ENCODE measurements at regions not wholly inside any gene's neighbourhood (a gene's known extent, or its start where the extent isn't known, plus 50 kb on each side); places are given as distances from the start of the nearest gene placed in this dataset.

DNA sequence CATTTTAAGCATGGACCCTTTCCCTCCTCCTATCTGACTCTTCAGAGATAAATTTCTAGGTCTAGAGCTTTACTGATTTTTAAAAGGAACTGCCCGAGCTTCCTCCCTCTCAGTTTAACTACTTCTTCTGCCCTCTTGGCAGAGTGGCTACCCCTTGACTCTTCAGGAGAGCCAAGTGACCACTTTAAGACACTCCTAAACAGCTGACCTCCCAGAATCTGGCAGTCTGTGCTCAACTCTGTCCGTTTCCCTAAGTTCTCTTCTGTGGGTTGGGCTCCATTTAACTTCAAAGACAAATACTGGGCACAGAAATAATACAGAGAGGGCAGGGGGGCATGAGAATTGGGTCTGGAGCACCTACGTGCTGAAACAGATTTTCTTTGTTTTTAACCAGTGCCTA lies 196.3 kb upstream of the FOXD3 start:
- no peaks in the 10 kb centered on the region for H3K27me3 ChIP-seq (ENCODE audit: control insufficient read depth in 3 of 3, insufficient read depth in 3 of 3, low read length in 3 of 3)
- no peaks in the 10 kb centered on the region for H3K4me1 ChIP-seq (ENCODE audit: control insufficient read depth in 3 of 3, insufficient read depth in 3 of 3, low read length in 3 of 3)
- H3K27ac ChIP-seq (ENCODE audit: low read depth, low read length): no peak overlapping the region
- no peak overlapping the region for H3K4me3 ChIP-seq (ENCODE audit: low read length in 3 of 3)
- H3K9ac ChIP-seq (ENCODE audit: low read depth in 1 of 3, low read length in 3 of 3): no peak overlapping the region
- H3K36me3 ChIP-seq (ENCODE audit: control insufficient read depth in 3 of 3, insufficient read depth in 3 of 3, low read length in 3 of 3): no peaks in the 10 kb centered on the region
- H3K9me3 ChIP-seq (ENCODE audit: control insufficient read depth in 3 of 3, low read length in 3 of 3): no peaks in the 10 kb centered on the region

DNA sequence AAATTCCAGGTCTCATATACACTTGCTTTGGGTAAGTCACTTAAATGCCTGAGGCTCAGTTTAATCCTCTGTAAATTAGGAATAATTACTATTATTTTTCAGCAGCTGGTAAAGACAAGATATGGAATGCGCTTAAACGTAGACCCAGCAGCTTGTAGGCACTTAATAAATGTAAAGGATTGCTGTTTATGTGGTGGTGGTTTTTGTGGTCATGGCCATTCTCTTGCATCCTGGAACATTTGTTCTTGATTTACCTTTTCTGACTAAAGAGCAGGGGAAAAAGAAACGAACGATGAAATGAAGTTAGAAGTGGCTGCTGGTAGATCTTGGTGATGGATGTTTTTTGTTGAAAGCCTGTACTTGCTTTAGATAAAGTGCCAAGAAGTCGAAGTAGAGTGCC lies 195.0 kb upstream of the FOXD3 start:
- Histone ChIP-seq H3K4me3 (ENCODE audit: low read length in 3 of 3) (no peak overlapping the region), H3K27me3 (ENCODE audit: control insufficient read depth in 3 of 3, insufficient read depth in 3 of 3, low read length in 3 of 3) (no peaks in the 10 kb centered on the region), H3K9ac (ENCODE audit: low read depth in 1 of 3, low read length in 3 of 3) (no peak overlapping the region), H3K36me3 (ENCODE audit: control insufficient read depth in 3 of 3, insufficient read depth in 3 of 3, low read length in 3 of 3) (no peaks in the 10 kb centered on the region), H3K27ac (ENCODE audit: low read depth, low read length) (no peak overlapping the region), H3K4me1 (ENCODE audit: control insufficient read depth in 3 of 3, insufficient read depth in 3 of 3, low read length in 3 of 3) (no peaks in the 10 kb centered on the region), H3K9me3 (ENCODE audit: control insufficient read depth in 3 of 3, low read length in 3 of 3) (no peaks in the 10 kb centered on the region)

GRCh38 chr1:63128556-63128955 lies 193.8 kb upstream of the FOXD3 start:
- H3K4me1 ChIP-seq (ENCODE audit: control insufficient read depth in 3 of 3, insufficient read depth in 3 of 3, low read length in 3 of 3): no peaks in the 10 kb centered on the region
- no peak overlapping the region for H3K9ac ChIP-seq (ENCODE audit: low read depth in 1 of 3, low read length in 3 of 3)
- no peaks in the 10 kb centered on the region for H3K9me3 ChIP-seq (ENCODE audit: control insufficient read depth in 3 of 3, low read length in 3 of 3)
- no peak overlapping the region for H3K27ac ChIP-seq (ENCODE audit: low read depth, low read length)
- no peak overlapping the region for H3K4me3 ChIP-seq (ENCODE audit: low read length in 3 of 3)
- no peaks in the 10 kb centered on the region for H3K36me3 ChIP-seq (ENCODE audit: control insufficient read depth in 3 of 3, insufficient read depth in 3 of 3, low read length in 3 of 3)
- H3K27me3 ChIP-seq (ENCODE audit: control insufficient read depth in 3 of 3, insufficient read depth in 3 of 3, low read length in 3 of 3): no peaks in the 10 kb centered on the region

DNA sequence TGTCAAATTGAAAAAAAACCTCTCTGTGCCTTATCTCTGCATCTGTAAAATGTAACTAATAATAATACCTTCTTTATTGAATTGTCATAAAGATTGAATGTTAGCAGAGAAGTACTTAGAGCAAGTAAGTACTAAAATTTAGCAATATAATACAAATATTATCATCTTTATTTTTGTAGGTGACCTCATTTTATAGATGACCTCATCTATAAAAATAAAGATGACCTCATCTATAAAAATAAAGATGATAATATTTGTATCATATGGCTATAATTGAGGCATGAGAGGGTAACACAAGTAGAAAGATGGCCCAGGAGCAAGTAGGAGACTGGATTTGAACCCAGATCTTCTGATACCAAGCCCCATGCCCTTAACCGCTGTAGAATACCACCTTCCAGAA lies 193.2 kb upstream of the FOXD3 start:
- Histone ChIP-seq H3K9ac (ENCODE audit: low read depth in 1 of 3, low read length in 3 of 3) (no peak overlapping the region), H3K27me3 (ENCODE audit: control insufficient read depth in 3 of 3, insufficient read depth in 3 of 3, low read length in 3 of 3) (no peaks in the 10 kb centered on the region), H3K4me1 (ENCODE audit: control insufficient read depth in 3 of 3, insufficient read depth in 3 of 3, low read length in 3 of 3) (no peaks in the 10 kb centered on the region), H3K4me3 (ENCODE audit: low read length in 3 of 3) (no peak overlapping the region), H3K9me3 (ENCODE audit: control insufficient read depth in 3 of 3, low read length in 3 of 3) (no peaks in the 10 kb centered on the region), H3K27ac (ENCODE audit: low read depth, low read length) (no peak overlapping the region), H3K36me3 (ENCODE audit: control insufficient read depth in 3 of 3, insufficient read depth in 3 of 3, low read length in 3 of 3) (no peaks in the 10 kb centered on the region)

GRCh38 chr1:63129855-63130254 lies 192.5 kb upstream of the FOXD3 start:
- Histone ChIP-seq H3K27ac (ENCODE audit: low read depth, low read length) (no peak overlapping the region), H3K9me3 (ENCODE audit: control insufficient read depth in 3 of 3, low read length in 3 of 3) (no peaks in the 10 kb centered on the region), H3K36me3 (ENCODE audit: control insufficient read depth in 3 of 3, insufficient read depth in 3 of 3, low read length in 3 of 3) (no peaks in the 10 kb centered on the region), H3K4me1 (ENCODE audit: control insufficient read depth in 3 of 3, insufficient read depth in 3 of 3, low read length in 3 of 3) (no peaks in the 10 kb centered on the region), H3K4me3 (ENCODE audit: low read length in 3 of 3) (no peak overlapping the region), H3K27me3 (ENCODE audit: control insufficient read depth in 3 of 3, insufficient read depth in 3 of 3, low read length in 3 of 3) (no peaks in the 10 kb centered on the region), H3K9ac (ENCODE audit: low read depth in 1 of 3, low read length in 3 of 3) (no peak overlapping the region)

DNA sequence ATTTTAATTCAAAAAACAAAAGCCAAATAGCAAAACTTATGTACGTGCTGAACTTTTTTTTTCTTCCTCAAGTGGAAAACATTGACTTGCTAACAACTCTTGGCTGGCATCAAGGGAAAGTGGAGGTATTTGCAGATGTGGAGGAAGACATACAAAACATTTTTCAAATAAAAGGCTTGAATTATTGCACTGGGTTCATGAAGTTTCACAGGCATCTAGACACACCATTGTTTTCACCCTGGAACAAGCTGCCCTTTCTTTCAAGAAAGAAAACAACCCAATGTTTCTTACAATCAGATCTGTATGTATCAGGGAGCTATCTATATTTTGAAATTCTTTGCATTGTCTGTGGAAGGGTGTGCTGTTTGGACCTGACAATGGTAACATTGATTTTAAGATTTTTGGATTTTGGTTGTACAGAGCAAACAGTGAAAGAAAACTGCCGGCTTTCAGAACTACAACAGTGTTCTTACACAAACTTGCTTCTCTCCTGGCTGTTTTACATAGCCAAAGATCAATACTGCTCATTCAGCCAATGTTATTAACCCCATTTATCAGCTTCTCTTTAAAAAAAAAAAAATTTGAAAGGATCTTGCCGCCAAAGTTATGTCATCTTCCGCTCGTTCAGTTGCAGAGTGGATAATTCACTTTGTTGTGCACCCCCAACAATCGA lies 187.7 kb upstream of the FOXD3 start:
- H3K9ac ChIP-seq (ENCODE audit: low read depth in 1 of 3, low read length in 3 of 3): no peak overlapping the region
- H3K4me1 ChIP-seq (ENCODE audit: control insufficient read depth in 3 of 3, insufficient read depth in 3 of 3, low read length in 3 of 3): no peaks in the 10 kb centered on the region
- H3K27ac ChIP-seq (ENCODE audit: low read depth, low read length): no peak overlapping the region
- no peaks in the 10 kb centered on the region for H3K27me3 ChIP-seq (ENCODE audit: control insufficient read depth in 3 of 3, insufficient read depth in 3 of 3, low read length in 3 of 3)
- no peak overlapping the region for H3K4me3 ChIP-seq (ENCODE audit: low read length in 3 of 3)
- no peaks in the 10 kb centered on the region for H3K36me3 ChIP-seq (ENCODE audit: control insufficient read depth in 3 of 3, insufficient read depth in 3 of 3, low read length in 3 of 3)
- H3K9me3 ChIP-seq (ENCODE audit: control insufficient read depth in 3 of 3, low read length in 3 of 3): no peaks in the 10 kb centered on the region

DNA sequence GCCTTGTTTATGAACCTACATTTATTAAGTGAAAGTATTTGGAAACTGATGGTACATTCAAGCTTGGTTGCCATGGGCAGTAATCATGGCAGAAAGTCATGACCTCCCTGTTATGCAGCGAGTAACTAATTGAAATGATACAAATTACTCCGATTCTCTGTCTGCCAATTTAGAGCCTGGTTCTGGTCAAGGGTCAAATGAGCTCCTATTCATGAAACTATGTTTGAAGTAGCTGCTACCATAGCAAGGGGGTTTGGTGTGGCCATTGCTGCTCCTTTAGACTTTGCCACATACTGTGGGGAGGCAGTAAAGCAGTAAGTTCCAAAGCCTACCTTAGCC lies 187.2 kb upstream of the FOXD3 start:
- no peak overlapping the region for H3K4me3 ChIP-seq (ENCODE audit: low read length in 3 of 3)
- no peaks in the 10 kb centered on the region for H3K36me3 ChIP-seq (ENCODE audit: control insufficient read depth in 3 of 3, insufficient read depth in 3 of 3, low read length in 3 of 3)
- no peaks in the 10 kb centered on the region for H3K27me3 ChIP-seq (ENCODE audit: control insufficient read depth in 3 of 3, insufficient read depth in 3 of 3, low read length in 3 of 3)
- no peak overlapping the region for H3K9ac ChIP-seq (ENCODE audit: low read depth in 1 of 3, low read length in 3 of 3)
- no peak overlapping the region for H3K27ac ChIP-seq (ENCODE audit: low read depth, low read length)
- H3K9me3 ChIP-seq (ENCODE audit: control insufficient read depth in 3 of 3, low read length in 3 of 3): no peaks in the 10 kb centered on the region
- H3K4me1 ChIP-seq (ENCODE audit: control insufficient read depth in 3 of 3, insufficient read depth in 3 of 3, low read length in 3 of 3): no peaks in the 10 kb centered on the region

DNA sequence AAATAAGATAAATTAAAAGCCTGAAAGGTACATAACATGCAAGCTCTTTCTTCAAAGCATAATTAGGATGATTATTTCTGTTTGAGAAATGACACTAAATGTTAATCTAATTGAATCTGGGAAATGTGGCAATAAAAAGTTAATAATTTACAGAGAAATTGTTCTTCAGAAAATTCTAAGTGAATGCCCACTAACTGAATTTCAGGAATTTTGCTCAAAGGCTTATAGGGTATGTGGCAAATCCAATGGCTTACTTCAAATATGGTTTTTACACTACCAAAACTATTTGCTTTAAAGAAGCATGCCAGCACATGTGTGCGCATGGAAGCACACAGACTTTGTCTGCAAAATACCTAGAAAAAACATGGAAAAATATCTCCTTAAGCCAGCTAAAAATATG lies 186.6 kb upstream of the FOXD3 start:
- Histone ChIP-seq H3K9me3 (ENCODE audit: control insufficient read depth in 3 of 3, low read length in 3 of 3) (no peaks in the 10 kb centered on the region), H3K27ac (ENCODE audit: low read depth, low read length) (no peak overlapping the region), H3K27me3 (ENCODE audit: control insufficient read depth in 3 of 3, insufficient read depth in 3 of 3, low read length in 3 of 3) (no peaks in the 10 kb centered on the region), H3K4me1 (ENCODE audit: control insufficient read depth in 3 of 3, insufficient read depth in 3 of 3, low read length in 3 of 3) (no peaks in the 10 kb centered on the region), H3K9ac (ENCODE audit: low read depth in 1 of 3, low read length in 3 of 3) (no peak overlapping the region), H3K36me3 (ENCODE audit: control insufficient read depth in 3 of 3, insufficient read depth in 3 of 3, low read length in 3 of 3) (no peaks in the 10 kb centered on the region), H3K4me3 (ENCODE audit: low read length in 3 of 3) (no peak overlapping the region)

GRCh38 chr1:63142001-63142400 lies 180.4 kb upstream of the FOXD3 start:
- H3K4me3 ChIP-seq (ENCODE audit: low read length in 3 of 3): no peak overlapping the region
- H3K36me3 ChIP-seq (ENCODE audit: control insufficient read depth in 3 of 3, insufficient read depth in 3 of 3, low read length in 3 of 3): no peaks in the 10 kb centered on the region
- H3K27ac ChIP-seq (ENCODE audit: low read depth, low read length): no peak overlapping the region
- H3K9me3 ChIP-seq (ENCODE audit: control insufficient read depth in 3 of 3, low read length in 3 of 3): no peaks in the 10 kb centered on the region
- no peak overlapping the region for H3K9ac ChIP-seq (ENCODE audit: low read depth in 1 of 3, low read length in 3 of 3)
- H3K27me3 ChIP-seq (ENCODE audit: control insufficient read depth in 3 of 3, insufficient read depth in 3 of 3, low read length in 3 of 3): no peaks in the 10 kb centered on the region
- no peaks in the 10 kb centered on the region for H3K4me1 ChIP-seq (ENCODE audit: control insufficient read depth in 3 of 3, insufficient read depth in 3 of 3, low read length in 3 of 3)

DNA sequence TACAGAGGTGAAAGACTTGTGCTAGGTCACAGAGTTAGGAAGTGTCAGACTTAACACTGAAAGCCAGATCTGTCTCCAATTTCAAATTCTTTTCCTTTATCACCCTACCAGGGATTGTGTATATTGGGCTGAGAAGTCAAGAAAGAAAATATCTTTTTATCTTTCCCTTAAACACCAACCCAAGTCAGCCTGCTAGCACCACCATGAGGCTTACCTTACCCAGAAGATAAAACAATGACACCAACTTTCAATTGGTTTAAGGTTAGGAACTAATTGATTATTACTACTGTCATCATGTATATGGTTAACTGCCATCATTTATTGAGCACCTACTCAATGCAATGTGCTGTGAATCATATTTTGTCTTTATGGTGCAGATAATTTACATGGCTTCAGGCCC lies 178.9 kb upstream of the FOXD3 start:
- Histone ChIP-seq H3K27ac (ENCODE audit: low read depth, low read length) (no peak overlapping the region), H3K9ac (ENCODE audit: low read depth in 1 of 3, low read length in 3 of 3) (no peak overlapping the region), H3K4me3 (ENCODE audit: low read length in 3 of 3) (no peak overlapping the region), H3K36me3 (ENCODE audit: control insufficient read depth in 3 of 3, insufficient read depth in 3 of 3, low read length in 3 of 3) (no peaks in the 10 kb centered on the region), H3K27me3 (ENCODE audit: control insufficient read depth in 3 of 3, insufficient read depth in 3 of 3, low read length in 3 of 3) (no peaks in the 10 kb centered on the region), H3K9me3 (ENCODE audit: control insufficient read depth in 3 of 3, low read length in 3 of 3) (no peaks in the 10 kb centered on the region), H3K4me1 (ENCODE audit: control insufficient read depth in 3 of 3, insufficient read depth in 3 of 3, low read length in 3 of 3) (no peaks in the 10 kb centered on the region)

DNA sequence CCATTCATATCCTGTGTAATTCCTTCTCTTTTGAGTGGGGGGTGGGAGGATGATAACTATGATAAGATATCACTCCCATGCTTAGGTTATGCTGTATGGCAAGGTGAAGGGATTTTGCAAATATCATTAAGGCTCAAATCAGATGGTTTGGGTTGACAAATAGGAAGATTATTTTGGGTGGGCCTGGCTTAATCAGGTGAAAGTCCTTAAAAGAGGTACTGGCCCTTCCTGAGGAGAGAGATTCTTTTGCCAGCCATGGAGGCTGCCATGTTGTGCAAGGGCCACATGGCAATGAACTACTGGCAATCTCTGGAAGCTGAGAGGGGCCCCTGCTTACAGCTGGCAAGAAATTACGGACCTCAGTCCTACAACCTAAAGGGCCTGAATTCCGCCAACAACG lies 174.6 kb upstream of the FOXD3 start:
- H3K27ac ChIP-seq (ENCODE audit: low read depth, low read length): no peak overlapping the region
- no peaks in the 10 kb centered on the region for H3K36me3 ChIP-seq (ENCODE audit: control insufficient read depth in 3 of 3, insufficient read depth in 3 of 3, low read length in 3 of 3)
- H3K4me3 ChIP-seq (ENCODE audit: low read length in 3 of 3): no peak overlapping the region
- no peak overlapping the region for H3K9ac ChIP-seq (ENCODE audit: low read depth in 1 of 3, low read length in 3 of 3)
- no peaks in the 10 kb centered on the region for H3K27me3 ChIP-seq (ENCODE audit: control insufficient read depth in 3 of 3, insufficient read depth in 3 of 3, low read length in 3 of 3)
- no peaks in the 10 kb centered on the region for H3K9me3 ChIP-seq (ENCODE audit: control insufficient read depth in 3 of 3, low read length in 3 of 3)
- no peaks in the 10 kb centered on the region for H3K4me1 ChIP-seq (ENCODE audit: control insufficient read depth in 3 of 3, insufficient read depth in 3 of 3, low read length in 3 of 3)

Measured in skeletal muscle tissue (tissue), 3 donors.